ENCODE measurements at regions not wholly inside any gene's neighbourhood (a gene's known extent, or its start where the extent isn't known, plus 50 kb on each side); places are given as distances from the start of the nearest gene placed in this dataset.

DNA sequence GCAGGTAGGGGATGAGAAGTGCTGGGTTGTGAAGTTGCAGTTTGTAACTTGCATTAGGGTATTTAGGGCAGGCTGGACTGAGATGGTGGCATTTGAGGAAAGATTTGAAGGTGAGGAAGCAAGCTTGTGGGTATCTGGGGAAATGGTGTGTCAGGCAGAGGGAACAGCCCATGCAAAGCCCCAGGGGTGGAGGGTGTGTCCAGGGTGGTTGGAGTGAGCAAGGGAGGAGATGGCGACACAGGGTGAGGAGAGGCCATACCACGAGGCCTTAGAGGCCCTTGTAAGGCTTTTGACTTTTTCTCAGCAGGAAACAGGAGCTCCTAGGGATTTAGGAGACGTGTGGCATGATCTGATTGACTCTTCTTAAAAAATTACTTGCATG lies 136.9 kb downstream of the NUAK1 start:
- Histone ChIP-seq H3K4me3 (no peak overlapping the region), H3K36me3 (no peaks in the 10 kb centered on the region), H3K4me1 (replicated peaks) (peaks cover 2% of the 10 kb centered on the region; the same call in 1 of the 2 replicates), H3K9me3 (replicated peaks) (no peaks in the 10 kb centered on the region; the same call in none of the 2 replicates), H3K27me3 (replicated peaks) (no peaks in the 10 kb centered on the region), H3K27ac (no peak overlapping the region)
- DNase-seq (ENCODE audit: low read depth in 1 of 2, low spot score in 2 of 2) = no peak

DNA sequence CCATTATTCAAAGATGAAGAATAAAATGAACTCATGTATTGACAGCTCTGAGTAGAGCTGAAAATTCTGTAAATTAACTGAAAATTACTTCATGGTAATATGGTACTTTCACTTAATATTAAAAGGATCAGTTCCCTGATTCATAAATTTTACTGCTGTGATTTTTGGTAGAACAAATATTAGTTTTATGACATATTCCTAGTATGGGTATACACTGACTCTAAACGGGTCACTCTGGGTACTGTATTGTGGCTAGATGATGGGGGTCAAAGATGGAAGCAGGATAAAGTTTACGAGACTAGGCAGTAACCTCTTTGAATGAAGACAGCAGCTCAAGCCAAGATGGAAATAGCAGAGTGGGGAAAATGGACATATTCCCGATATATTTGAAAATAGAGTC lies 135.5 kb downstream of the NUAK1 start:
- Histone ChIP-seq H3K4me3 (no peak overlapping the region), H3K9me3 (replicated peaks) (no peaks in the 10 kb centered on the region; the same call in none of the 2 replicates), H3K36me3 (no peaks in the 10 kb centered on the region), H3K27me3 (replicated peaks) (no peaks in the 10 kb centered on the region), H3K27ac (no peak overlapping the region), H3K4me1 (replicated peaks) (no peaks in the 10 kb centered on the region)
- DNase-seq (ENCODE audit: low read depth in 1 of 2, low spot score in 2 of 2) = no peak

DNA sequence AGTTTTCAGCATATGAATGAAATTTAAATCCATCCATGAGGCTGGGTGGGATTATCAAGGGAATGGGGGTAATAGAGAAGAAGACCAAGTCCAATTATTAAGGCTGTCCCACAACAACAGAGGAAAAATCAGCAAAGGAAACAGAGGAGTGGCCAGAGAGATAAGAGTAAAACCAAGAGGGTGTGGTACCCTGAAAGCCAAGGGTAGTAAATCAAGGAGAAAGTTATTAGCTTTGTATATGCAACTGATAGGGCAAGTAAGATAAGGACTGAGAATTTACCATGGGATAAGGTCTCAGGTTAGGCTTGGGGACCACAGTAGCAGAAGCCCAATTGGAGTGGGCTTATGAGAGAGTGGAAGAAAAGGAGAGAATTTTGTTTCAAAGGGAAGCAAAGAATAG lies 134.5 kb downstream of the NUAK1 start:
- DNase-seq (ENCODE audit: low read depth in 1 of 2, low spot score in 2 of 2) = no peak
- no peaks in the 10 kb centered on the region for H3K36me3 ChIP-seq

GRCh38 chr12:106006382-106006781 lies 132.4 kb downstream of the NUAK1 start:
- H3K27me3 ChIP-seq (replicated peaks) = no peaks in the 10 kb centered on the region
- no peak overlapping the region for H3K4me3 ChIP-seq
- DNase-seq (ENCODE audit: low read depth in 1 of 2, low spot score in 2 of 2) = no peak
- H3K9me3 ChIP-seq (replicated peaks) = no peaks in the 10 kb centered on the region; the same call in none of the 2 replicates
- no peaks in the 10 kb centered on the region for H3K36me3 ChIP-seq
- H3K4me1 ChIP-seq (replicated peaks) = no peaks in the 10 kb centered on the region
- H3K27ac ChIP-seq = no peak overlapping the region

More for the DNA sequence above, 134.5 kb downstream of the NUAK1 start:
- no peak overlapping the region for H3K4me3 ChIP-seq
- no peak overlapping the region for H3K27ac ChIP-seq
- no peaks in the 10 kb centered on the region; the same call in none of the 2 replicates for H3K9me3 ChIP-seq (replicated peaks)
- H3K4me1 ChIP-seq (replicated peaks) = no peaks in the 10 kb centered on the region
- H3K27me3 ChIP-seq (replicated peaks) = no peaks in the 10 kb centered on the region

- no peaks in the 10 kb centered on the region for H3K27me3 ChIP-seq (replicated peaks)
- no peak overlapping the region for H3K27ac ChIP-seq
- H3K4me3 ChIP-seq = no peak overlapping the region
- DNase-seq (ENCODE audit: low read depth in 1 of 2, low spot score in 2 of 2) = no peak
- H3K36me3 ChIP-seq = no peaks in the 10 kb centered on the region
- no peaks in the 10 kb centered on the region; the same call in none of the 2 replicates for H3K9me3 ChIP-seq (replicated peaks)
- no peaks in the 10 kb centered on the region for H3K4me1 ChIP-seq (replicated peaks)
Measured at GRCh38 chr12:106006940-106007339, 131.8 kb downstream of the NUAK1 start.

- no peak for DNase-seq (ENCODE audit: low read depth in 1 of 2, low spot score in 2 of 2)
- Histone ChIP-seq H3K27ac (no peak overlapping the region), H3K4me3 (no peak overlapping the region)
Measured at GRCh38 chr12:106010741-106011140, 128.0 kb downstream of the NUAK1 start.

More at GRCh38 chr12:106010741-106011140, 128.0 kb downstream of the NUAK1 start:
- Histone ChIP-seq H3K36me3 (no peaks in the 10 kb centered on the region), H3K4me1 (replicated peaks) (no peaks in the 10 kb centered on the region), H3K9me3 (replicated peaks) (no peaks in the 10 kb centered on the region), H3K27me3 (replicated peaks) (no peaks in the 10 kb centered on the region)

Measured in SJSA1 (cell line).